ENCODE measurements at regions not wholly inside any gene's neighbourhood (a gene's known extent, or its start where the extent isn't known, plus 50 kb on each side); places are given as distances from the start of the nearest gene placed in this dataset.
"Not testable (repeated sequence)": the region's sequence is repeated elsewhere in the genome, so short reads cannot be mapped to it uniquely, and the experiment has no call there.

DNA sequence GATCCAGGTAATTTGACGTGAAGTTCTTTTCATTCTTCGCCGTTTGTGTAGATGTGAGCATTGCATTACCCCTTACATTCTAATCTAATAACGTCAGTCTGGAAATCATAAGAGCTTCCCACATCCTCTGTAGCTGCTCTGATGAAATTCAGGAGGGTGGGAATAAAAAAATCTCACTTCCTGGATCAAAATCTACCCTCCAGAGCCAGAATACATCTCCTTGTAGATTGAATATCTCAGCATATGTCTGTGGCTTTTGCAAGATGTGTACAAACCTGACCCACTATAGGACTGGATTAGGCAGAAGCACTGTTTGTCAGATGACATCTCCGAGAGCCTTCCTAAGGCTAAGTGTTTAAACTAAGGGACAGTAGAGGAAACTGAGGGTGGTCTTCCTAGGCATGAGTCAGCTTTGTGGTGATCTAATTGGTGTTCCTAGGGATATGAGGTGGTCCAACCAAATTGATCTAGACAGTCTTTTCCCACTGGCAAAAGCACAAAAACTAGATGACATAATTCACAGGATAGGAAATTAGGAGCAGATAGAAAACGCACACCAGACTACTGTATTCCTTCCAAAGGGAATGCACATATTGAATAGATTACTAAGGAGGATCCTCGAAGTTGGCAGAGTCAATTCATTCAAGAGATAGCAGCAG, 216.3 kb upstream of the LRTM1 start:
- no peak overlapping the region for H3K4me3 ChIP-seq
- intact Hi-C loops (cut with micrococcal nuclease) = no loop called here
- TF ChIP-seq CTCF (IDR thresholded peaks at IDR 0.05; ENCODE audit: borderline replicate concordance) = no peak
- H3K9me3 ChIP-seq (replicated peaks) = no peaks in the 10 kb centered on the region
- DNase-seq = no peak
- peaks cover 8% of the 10 kb centered on the region for H3K4me1 ChIP-seq
- H3K36me3 ChIP-seq = no peaks in the 10 kb centered on the region
- no peak overlapping the region for H3K27ac ChIP-seq (replicated peaks)
- H3K27me3 ChIP-seq (ENCODE audit: low read depth) = peaks cover 53% of the 10 kb centered on the region

- TF ChIP-seq CTCF (IDR thresholded peaks at IDR 0.05; ENCODE audit: borderline replicate concordance) = no peak
- H3K9me3 ChIP-seq (replicated peaks) = no peaks in the 10 kb centered on the region
- H3K27ac ChIP-seq (replicated peaks) = no peak overlapping the region
- peaks cover 8% of the 10 kb centered on the region for H3K4me1 ChIP-seq
- DNase-seq = no peak
- H3K36me3 ChIP-seq = no peaks in the 10 kb centered on the region
- H3K4me3 ChIP-seq = no peak overlapping the region
- peaks cover 45% of the 10 kb centered on the region for H3K27me3 ChIP-seq (ENCODE audit: low read depth)
- intact Hi-C loops (cut with micrococcal nuclease) = no loop called here
These were observed 215.5 kb upstream of the LRTM1 start for GRCh38 chr3:55143336-55143735.

GRCh38 chr3:55136291-55136690, 208.4 kb upstream of the LRTM1 start:
- H3K4me3 ChIP-seq; H3K27ac ChIP-seq (replicated peaks); intact Hi-C loops (cut with micrococcal nuclease); H3K4me1 ChIP-seq; H3K36me3 ChIP-seq; H3K9me3 ChIP-seq (replicated peaks); DNase-seq: not testable (repeated sequence)
- H3K27me3 ChIP-seq (ENCODE audit: low read depth) = peaks cover 38% of the 10 kb centered on the region

- Histone ChIP-seq H3K9me3 (replicated peaks) (no peaks in the 10 kb centered on the region), H3K27ac (replicated peaks) (no peak overlapping the region), H3K4me3 (no peak overlapping the region), H3K4me1 (no peaks in the 10 kb centered on the region), H3K36me3 (no peaks in the 10 kb centered on the region), H3K27me3 (ENCODE audit: low read depth) (peaks cover 54% of the 10 kb centered on the region)
- TF ChIP-seq CTCF (IDR thresholded peaks at IDR 0.05; ENCODE audit: borderline replicate concordance) = no peak
- intact Hi-C loops (cut with micrococcal nuclease) = no loop called here
- no peak for DNase-seq
These were observed 200.5 kb upstream of the LRTM1 start for GRCh38 chr3:55128225-55128823.

DNA sequence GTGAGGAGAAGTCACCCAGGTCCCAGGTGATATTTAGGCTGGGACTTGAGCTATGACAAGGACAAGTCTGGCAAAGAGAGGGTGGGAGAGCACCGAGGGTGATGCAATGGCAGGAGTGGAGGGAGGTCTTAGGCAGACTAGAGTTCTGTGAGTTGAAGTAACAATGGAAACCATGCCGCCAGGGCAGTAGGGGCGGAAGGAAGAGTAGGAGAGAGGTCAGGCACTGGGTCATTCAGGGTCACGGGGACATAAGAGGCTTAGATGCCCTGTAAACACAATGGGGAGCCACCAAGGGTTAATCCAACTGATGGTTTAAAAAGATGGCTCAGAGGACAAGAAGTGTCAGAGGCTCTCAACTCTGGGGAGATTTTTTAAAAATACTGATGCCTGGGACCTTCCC, 199.7 kb upstream of the LRTM1 start:
- no peak for TF ChIP-seq CTCF (IDR thresholded peaks at IDR 0.05; ENCODE audit: borderline replicate concordance)
- Histone ChIP-seq H3K4me1 (no peaks in the 10 kb centered on the region), H3K27me3 (ENCODE audit: low read depth) (peaks cover 47% of the 10 kb centered on the region), H3K36me3 (no peaks in the 10 kb centered on the region), H3K4me3 (no peak overlapping the region), H3K9me3 (replicated peaks) (no peaks in the 10 kb centered on the region), H3K27ac (replicated peaks) (no peak overlapping the region)
- intact Hi-C loops (cut with micrococcal nuclease) = no loop called here
- no peak for DNase-seq

GRCh38 chr3:55124371-55124770, 196.5 kb upstream of the LRTM1 start:
- Histone ChIP-seq H3K27me3 (ENCODE audit: low read depth) (peaks cover 49% of the 10 kb centered on the region), H3K4me3 (no peak overlapping the region), H3K9me3 (replicated peaks) (no peaks in the 10 kb centered on the region), H3K27ac (replicated peaks) (no peak overlapping the region), H3K4me1 (no peaks in the 10 kb centered on the region), H3K36me3 (no peaks in the 10 kb centered on the region)
- no peak for TF ChIP-seq CTCF (IDR thresholded peaks at IDR 0.05; ENCODE audit: borderline replicate concordance)
- DNase-seq = no peak
- intact Hi-C loops (cut with micrococcal nuclease) = no loop called here

All from left ventricle myocardium inferior (tissue), 1 donor.